NB4 (cell line): ENCODE measurements at regions not wholly inside any gene's neighbourhood (a gene's known extent, or its start where the extent isn't known, plus 50 kb on each side); places are given as distances from the start of the nearest gene placed in this dataset.
"Not testable (repeated sequence)": the region's sequence is repeated elsewhere in the genome, so short reads cannot be mapped to it uniquely, and the experiment has no call there.

Source experiments
- DNase-seq: peaks from one replicate; pipeline ENCODE4 v3.0.0; 2010; ENCODE audit warnings: low read depth
- H3K4me3 ChIP-seq: one replicate; pipeline ENCODE4 v1.5.1; 2011; ENCODE audit warnings: mild to moderate bottlenecking, low read depth, low read length, moderate library complexity
- CTCF ChIP-seq: IDR thresholded peaks from one replicate; pipeline ENCODE4 v1.5.1; 2012; ENCODE audit warnings: low read depth, low read length
- MAX ChIP-seq: IDR thresholded peaks from 2 replicates; pipeline ENCODE4 v1.6.1; 2011; ENCODE audit warnings: low read depth, low read length
- MYC ChIP-seq: IDR thresholded peaks from 2 replicates; pipeline ENCODE4 v1.6.1; 2011; ENCODE audit warnings: low read depth, low read length
- POLR2A ChIP-seq: IDR thresholded peaks from 2 replicates; pipeline ENCODE4 v1.6.1; 2011; ENCODE audit warnings: mild to moderate bottlenecking; ENCODE audit not compliant: insufficient read length; ENCODE audit errors: extremely low read depth

- H3K4me3 ChIP-seq: no peak overlapping the region
- DNase-seq: peak; percentile 13
- TF ChIP-seq MYC (no peak), POLR2A (no peak), MAX (no peak), CTCF (no peak)
Measured at GRCh38 chr7:106570948-106571418, 90.0 kb downstream of the CCDC71L start.

GRCh38 chr7:106570146-106570545, 90.8 kb downstream of the CCDC71L start:
- DNase-seq: no peak
- no peak overlapping the region for H3K4me3 ChIP-seq
- no peak for TF ChIP-seq POLR2A
- no peak for TF ChIP-seq CTCF
- no peak for TF ChIP-seq MAX
- no peak for TF ChIP-seq MYC

- no peak overlapping the region for H3K4me3 ChIP-seq
- TF ChIP-seq MYC (no peak), CTCF (no peak), POLR2A (no peak), MAX (no peak)
- peak; percentile 13 for DNase-seq
Measured at GRCh38 chr7:106569500-106569929, 91.4 kb downstream of the CCDC71L start.

GRCh38 chr7:106568680-106569499, 92.1 kb downstream of the CCDC71L start:
- peak; percentile 89 for DNase-seq

GRCh38 chr7:106568002-106568679, 92.8 kb downstream of the CCDC71L start:
- TF ChIP-seq POLR2A: no peak
- no peak for TF ChIP-seq CTCF
- no peak for TF ChIP-seq MYC
- no peak for TF ChIP-seq MAX
- DNase-seq: no peak
- H3K4me3 ChIP-seq: no peak overlapping the region

More at GRCh38 chr7:106568680-106569499, 92.1 kb downstream of the CCDC71L start:
- TF ChIP-seq MAX (peak; percentile 71), CTCF (no peak), MYC (peak; percentile 80), POLR2A (no peak)
- H3K4me3 ChIP-seq: no peak overlapping the region

GRCh38 chr7:106567204-106568001, 93.6 kb downstream of the CCDC71L start:
- DNase-seq, H3K4me3 ChIP-seq: not testable (repeated sequence)
